ENCODE measurements at regions not wholly inside any gene's neighbourhood (a gene's known extent, or its start where the extent isn't known, plus 50 kb on each side); places are given as distances from the start of the nearest gene placed in this dataset.

DNA sequence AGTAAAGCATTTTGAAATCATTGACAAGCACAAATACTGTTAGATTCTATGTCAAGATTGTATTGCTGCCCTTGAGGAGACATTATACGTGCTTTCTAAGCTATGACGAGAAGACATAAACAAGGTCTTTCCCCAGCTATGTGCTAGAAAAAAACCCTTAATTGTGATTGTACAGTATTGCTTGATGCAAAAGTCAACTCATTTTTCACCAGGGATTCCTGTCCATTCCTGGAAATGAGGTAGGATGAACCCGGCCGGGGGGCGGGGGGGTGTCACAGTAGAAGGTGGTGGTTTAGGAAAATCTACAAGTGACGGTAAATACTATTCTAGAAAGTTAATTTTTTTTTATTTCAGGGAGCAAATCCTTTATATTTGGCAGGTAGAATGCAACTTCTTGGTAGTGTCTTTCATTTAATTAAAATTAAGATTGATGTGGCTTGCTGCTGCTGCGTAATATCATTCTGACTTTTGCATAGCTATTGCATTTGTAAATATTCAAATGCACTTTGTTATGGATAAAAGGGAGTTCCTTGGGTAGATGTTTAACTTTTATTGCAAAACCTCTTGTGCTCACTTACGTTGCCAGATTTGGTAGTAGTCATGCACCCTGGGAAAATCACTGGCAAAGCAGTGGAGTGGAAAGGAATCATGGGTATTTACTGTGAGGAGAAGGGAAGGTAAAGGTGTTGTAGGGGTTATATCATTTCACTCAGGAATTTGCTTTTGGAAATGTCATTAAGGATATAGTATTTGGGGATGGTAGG is 164.4 kb upstream of the PRPS1L1 start:
- intact Hi-C loops (cut with micrococcal nuclease; ENCODE audit: unreplicated experiment), result no loop called here
- CTCF ChIA-PET (ENCODE audit: unreplicated experiment), result interaction anchor here (1.4 kb wide), 1 partner anchor 9 kb away, joined by 3 read pairs; no protein-coding TSS in a partner anchor

DNA sequence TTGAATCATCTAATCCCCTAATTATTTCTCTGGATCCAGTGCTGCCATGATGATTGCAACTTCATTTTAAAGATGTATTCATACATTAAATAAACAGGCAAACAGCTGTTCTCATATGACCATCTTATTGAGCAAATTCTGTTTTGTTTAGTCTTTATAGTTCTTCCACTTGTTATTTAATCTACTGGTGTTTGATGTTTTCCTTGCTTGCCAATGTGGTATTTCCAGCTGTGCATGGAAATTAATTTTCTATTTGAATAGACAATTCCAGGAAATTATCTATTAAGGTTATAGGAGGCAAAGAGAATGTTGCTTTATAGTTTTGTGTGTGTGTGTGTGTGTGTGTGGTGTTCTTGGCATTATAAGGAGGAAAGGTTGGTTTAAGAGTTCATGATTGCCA is 167.0 kb upstream of the PRPS1L1 start:
- no peaks in the 10 kb centered on the region for H3K9me2 ChIP-seq (ENCODE audit: insufficient read depth, low read length)
- DNase-seq (ENCODE audit: low spot score), result no peak
- no peaks in the 10 kb centered on the region for H3K79me2 ChIP-seq (ENCODE audit: insufficient read depth, low read depth, low read length)
- H4K20me1 ChIP-seq (ENCODE audit: insufficient read depth, low read length), result no peaks in the 10 kb centered on the region
- BruUV-seq (replicated peaks), result no TSS peak
- ChIA-PET CTCF (ENCODE audit: unreplicated experiment) (no interaction called here), POLR2A (interaction anchor here (1.1 kb wide), 1 partner anchor 115 kb away, joined by 3 read pairs; no protein-coding TSS in a partner anchor)
- H2AFZ ChIP-seq (ENCODE audit: low read length), result no peak overlapping the region
- H3K9me3 ChIP-seq (ENCODE audit: low read length), result no peaks in the 10 kb centered on the region
- no peak for TF ChIP-seq EZH2phosphoT487 (IDR thresholded peaks at IDR 0.05; ENCODE audit: borderline replicate concordance, low read depth, low read length)
- TF ChIP-seq, protein P1, sequence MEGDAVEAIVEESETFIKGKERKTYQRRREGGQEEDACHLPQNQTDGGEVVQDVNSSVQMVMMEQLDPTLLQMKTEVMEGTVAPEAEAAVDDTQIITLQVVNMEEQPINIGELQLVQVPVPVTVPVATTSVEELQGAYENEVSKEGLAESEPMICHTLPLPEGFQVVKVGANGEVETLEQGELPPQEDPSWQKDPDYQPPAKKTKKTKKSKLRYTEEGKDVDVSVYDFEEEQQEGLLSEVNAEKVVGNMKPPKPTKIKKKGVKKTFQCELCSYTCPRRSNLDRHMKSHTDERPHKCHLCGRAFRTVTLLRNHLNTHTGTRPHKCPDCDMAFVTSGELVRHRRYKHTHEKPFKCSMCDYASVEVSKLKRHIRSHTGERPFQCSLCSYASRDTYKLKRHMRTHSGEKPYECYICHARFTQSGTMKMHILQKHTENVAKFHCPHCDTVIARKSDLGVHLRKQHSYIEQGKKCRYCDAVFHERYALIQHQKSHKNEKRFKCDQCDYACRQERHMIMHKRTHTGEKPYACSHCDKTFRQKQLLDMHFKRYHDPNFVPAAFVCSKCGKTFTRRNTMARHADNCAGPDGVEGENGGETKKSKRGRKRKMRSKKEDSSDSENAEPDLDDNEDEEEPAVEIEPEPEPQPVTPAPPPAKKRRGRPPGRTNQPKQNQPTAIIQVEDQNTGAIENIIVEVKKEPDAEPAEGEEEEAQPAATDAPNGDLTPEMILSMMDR (conservative IDR thresholded peaks at IDR 0.05; ENCODE audit: low read length), result no peak
- H3K36me3 ChIP-seq (ENCODE audit: insufficient read depth, low read length), result no peaks in the 10 kb centered on the region
- intact Hi-C loops (cut with micrococcal nuclease; ENCODE audit: unreplicated experiment), result no loop called here
- H3K27ac ChIP-seq (ENCODE audit: low read depth, low read length, poor library complexity, severe bottlenecking), result no peak overlapping the region
- H3K4me2 ChIP-seq (ENCODE audit: low read length), result no peak overlapping the region
- no peaks in the 10 kb centered on the region for H3K4me1 ChIP-seq (ENCODE audit: insufficient read depth, low read length, poor library complexity, severe bottlenecking)
- no peak overlapping the region for H3K4me3 ChIP-seq (ENCODE audit: low read depth, low read length, poor library complexity, severe bottlenecking)

More for the DNA sequence above, 164.4 kb upstream of the PRPS1L1 start:
- Histone ChIP-seq H3K36me3 (ENCODE audit: insufficient read depth, low read length) (no peaks in the 10 kb centered on the region), H3K4me3 (ENCODE audit: low read depth, low read length, poor library complexity, severe bottlenecking) (no peak overlapping the region), H4K20me1 (ENCODE audit: insufficient read depth, low read length) (no peaks in the 10 kb centered on the region), H3K79me2 (ENCODE audit: insufficient read depth, low read depth, low read length) (no peaks in the 10 kb centered on the region), H3K4me1 (ENCODE audit: insufficient read depth, low read length, poor library complexity, severe bottlenecking) (no peaks in the 10 kb centered on the region), H2AFZ (ENCODE audit: low read length) (no peak overlapping the region), H3K4me2 (ENCODE audit: low read length) (no peak overlapping the region), H3K9me2 (ENCODE audit: insufficient read depth, low read length) (no peaks in the 10 kb centered on the region), H3K9me3 (ENCODE audit: low read length) (no peaks in the 10 kb centered on the region), H3K27ac (ENCODE audit: low read depth, low read length, poor library complexity, severe bottlenecking) (no peak overlapping the region)
- no TSS peak for BruUV-seq (replicated peaks)
- no peak for DNase-seq (ENCODE audit: low spot score)
- POLR2A ChIA-PET, result interaction anchor here (0.7 to 1.1 kb wide), 3 partner anchors 8 to 377 kb away, joined by 3 read pairs; no protein-coding TSS in a partner anchor
- no peak for TF ChIP-seq EZH2phosphoT487 (IDR thresholded peaks at IDR 0.05; ENCODE audit: borderline replicate concordance, low read depth, low read length)
- TF ChIP-seq, protein P1 (conservative IDR thresholded peaks at IDR 0.05; ENCODE audit: low read length), result no peak

DNA sequence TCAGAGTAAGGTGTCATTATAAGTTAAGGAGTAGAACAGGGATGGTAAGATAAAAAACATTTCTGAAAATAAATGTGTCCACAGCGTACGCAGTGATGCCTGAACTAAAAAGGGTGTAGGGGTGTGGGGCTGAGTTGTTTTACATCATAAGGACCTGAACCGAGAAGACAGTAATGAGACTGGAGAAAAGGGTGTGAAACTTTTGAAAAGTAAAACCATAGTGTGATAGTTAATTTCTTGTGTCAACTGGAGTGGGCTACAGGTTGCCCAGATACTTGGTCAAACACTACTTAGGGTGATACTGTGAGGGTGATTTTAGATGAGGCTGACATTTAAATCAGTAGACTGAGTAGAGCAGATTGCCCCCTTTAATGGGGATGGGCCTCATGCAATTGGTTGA is 169.0 kb upstream of the PRPS1L1 start:
- no peaks in the 10 kb centered on the region for H3K9me2 ChIP-seq (ENCODE audit: insufficient read depth, low read length)
- H3K4me3 ChIP-seq (ENCODE audit: low read depth, low read length, poor library complexity, severe bottlenecking), result no peak overlapping the region
- BruUV-seq (replicated peaks), result no TSS peak
- no peak for TF ChIP-seq EZH2phosphoT487 (IDR thresholded peaks at IDR 0.05; ENCODE audit: borderline replicate concordance, low read depth, low read length)
- TF ChIP-seq, protein P1 (conservative IDR thresholded peaks at IDR 0.05; ENCODE audit: low read length), result no peak
- no peak overlapping the region for H3K4me2 ChIP-seq (ENCODE audit: low read length)
- intact Hi-C loops (cut with micrococcal nuclease; ENCODE audit: unreplicated experiment), result no loop called here
- CTCF ChIA-PET (ENCODE audit: unreplicated experiment), result no interaction called here
- no peak for DNase-seq (ENCODE audit: low spot score)
- no peaks in the 10 kb centered on the region for H3K36me3 ChIP-seq (ENCODE audit: insufficient read depth, low read length)
- H4K20me1 ChIP-seq (ENCODE audit: insufficient read depth, low read length), result no peaks in the 10 kb centered on the region
- POLR2A ChIA-PET, result no interaction called here
- no peak overlapping the region for H2AFZ ChIP-seq (ENCODE audit: low read length)
- no peaks in the 10 kb centered on the region for H3K79me2 ChIP-seq (ENCODE audit: insufficient read depth, low read depth, low read length)
- H3K27ac ChIP-seq (ENCODE audit: low read depth, low read length, poor library complexity, severe bottlenecking), result no peak overlapping the region
- no peaks in the 10 kb centered on the region for H3K4me1 ChIP-seq (ENCODE audit: insufficient read depth, low read length, poor library complexity, severe bottlenecking)
- H3K9me3 ChIP-seq (ENCODE audit: low read length), result no peaks in the 10 kb centered on the region
